CD4-positive, alpha-beta T cell treated with Interleukin-15 for 4 hours (primary cell): ENCODE measurements at regions not wholly inside any gene's neighbourhood (a gene's known extent, or its start where the extent isn't known, plus 50 kb on each side); places are given as distances from the start of the nearest gene placed in this dataset.
"Not testable (repeated sequence)": the region's sequence is repeated elsewhere in the genome, so short reads cannot be mapped to it uniquely, and the experiment has no call there.

ENCODE experiments used
- DNase-seq: peaks from one replicate; pipeline ENCODE4 v3.0.0-alpha.2; 2020; ENCODE audit warnings: low spot score

GRCh38 chr3:178203650-178204049 lies 332.6 kb upstream of the KCNMB2 start:
- no peak for DNase-seq

- DNase-seq: no peak
Observed at GRCh38 chr3:178205740-178206139, 330.5 kb upstream of the KCNMB2 start.

DNA sequence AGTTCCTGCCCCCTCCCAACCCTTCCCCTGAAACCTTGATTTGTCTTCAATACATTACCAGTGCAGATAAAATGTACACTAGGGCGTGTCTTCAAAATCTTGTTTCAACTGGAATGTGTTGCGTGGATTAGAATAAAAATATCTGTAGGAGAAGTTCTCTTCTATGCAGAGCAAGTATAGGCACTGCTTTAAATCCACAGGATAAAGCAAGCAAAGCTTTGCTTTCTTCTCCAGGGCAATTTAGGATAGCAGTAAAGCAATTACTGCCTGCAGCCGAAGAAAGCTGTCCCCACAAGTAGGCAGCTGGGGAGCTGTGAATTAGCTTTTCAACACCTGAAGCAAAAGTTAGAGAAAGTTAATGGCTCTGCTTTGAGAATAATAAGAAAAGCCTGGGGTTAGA lies 329.7 kb upstream of the KCNMB2 start:
- DNase-seq: no peak

- DNase-seq: not testable (repeated sequence)
Observed at GRCh38 chr3:178207161-178207560, 329.1 kb upstream of the KCNMB2 start.

DNA sequence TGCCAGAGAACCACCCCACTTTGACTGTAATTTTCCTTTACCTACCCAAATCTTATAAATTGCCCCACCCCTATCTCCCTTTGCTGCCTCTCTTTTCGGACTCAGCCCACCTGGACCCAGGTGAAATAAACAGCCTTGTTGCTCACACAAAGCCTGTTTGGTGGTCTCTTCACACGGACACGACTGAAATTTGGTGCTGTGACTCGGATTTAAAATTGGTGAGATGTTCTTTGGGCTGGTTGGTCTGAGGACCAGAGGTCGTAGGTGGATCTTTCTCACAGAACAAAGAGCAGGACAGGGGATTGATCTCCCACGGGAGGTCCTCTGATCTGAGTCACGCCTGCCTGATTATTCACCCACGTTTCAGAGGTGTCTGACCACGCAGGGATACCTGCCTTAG lies 328.6 kb upstream of the KCNMB2 start:
- not testable (repeated sequence) for DNase-seq

DNA sequence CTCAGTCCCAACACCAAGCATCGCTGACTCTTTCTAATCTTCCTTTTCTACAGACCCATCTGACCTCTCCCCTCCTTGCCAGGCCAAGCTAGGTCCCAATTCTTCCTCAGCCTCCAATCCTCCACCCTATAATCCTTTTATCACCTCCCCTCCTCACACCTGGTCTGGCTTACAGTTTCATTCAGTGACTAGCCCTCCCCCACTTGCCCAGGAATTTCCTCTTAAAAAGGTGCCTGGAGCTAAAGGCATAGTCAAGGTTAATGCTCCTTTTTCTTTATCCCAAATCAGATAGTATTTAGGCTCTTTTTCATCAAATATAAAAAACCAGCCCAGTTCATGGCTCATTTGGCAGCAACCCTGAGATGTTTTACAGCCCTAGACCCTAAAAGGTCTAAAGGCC lies 327.1 kb upstream of the KCNMB2 start:
- DNase-seq: not testable (repeated sequence)

- not testable (repeated sequence) for DNase-seq
Observed at GRCh38 chr3:178209618-178210017, 326.6 kb upstream of the KCNMB2 start.

- DNase-seq: not testable (repeated sequence)
Observed at GRCh38 chr3:178211086-178211485, 325.1 kb upstream of the KCNMB2 start.

- DNase-seq: no peak
Observed at GRCh38 chr3:178217479-178217878, 318.8 kb upstream of the KCNMB2 start.

GRCh38 chr3:178218231-178218630 lies 318.0 kb upstream of the KCNMB2 start:
- no peak for DNase-seq

DNA sequence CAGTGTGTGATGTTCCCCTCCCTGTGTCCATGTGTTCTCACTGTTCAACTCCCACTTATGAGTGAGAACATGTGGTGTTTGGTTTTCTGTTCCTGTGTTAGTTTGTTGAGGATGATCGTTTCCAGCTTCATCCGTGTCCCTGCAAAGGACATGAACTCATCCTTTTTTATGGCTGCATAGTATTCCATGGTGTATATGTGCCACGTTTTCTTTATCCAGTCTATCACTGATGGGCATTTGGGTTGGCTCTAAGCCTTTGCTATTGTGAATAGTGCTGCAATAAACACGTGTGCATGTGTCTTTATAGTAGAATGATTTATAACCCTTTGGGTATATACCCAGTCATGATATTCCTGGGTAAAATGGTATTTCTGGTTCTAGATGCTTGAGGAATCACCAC lies 316.6 kb upstream of the KCNMB2 start:
- DNase-seq: not testable (repeated sequence)

DNA sequence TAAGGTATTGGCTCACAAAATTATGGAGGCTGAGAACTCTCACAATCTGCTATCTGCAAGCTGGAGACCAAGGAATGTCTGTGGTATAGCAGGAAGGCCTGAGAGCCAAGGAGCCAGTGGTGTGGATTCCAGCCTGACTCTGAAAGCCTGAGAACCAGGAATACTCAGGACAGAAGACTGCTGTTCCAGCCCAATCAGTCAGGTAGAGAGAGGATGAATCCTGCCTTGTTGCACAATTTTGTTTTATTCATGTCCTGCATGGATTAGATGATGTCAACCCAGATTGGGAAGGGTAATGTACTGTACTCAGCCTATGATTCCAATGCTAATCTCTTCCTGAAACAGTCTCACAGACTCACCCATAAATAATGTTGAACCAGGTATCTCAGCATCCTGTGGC lies 312.4 kb upstream of the KCNMB2 start:
- no peak for DNase-seq

DNA sequence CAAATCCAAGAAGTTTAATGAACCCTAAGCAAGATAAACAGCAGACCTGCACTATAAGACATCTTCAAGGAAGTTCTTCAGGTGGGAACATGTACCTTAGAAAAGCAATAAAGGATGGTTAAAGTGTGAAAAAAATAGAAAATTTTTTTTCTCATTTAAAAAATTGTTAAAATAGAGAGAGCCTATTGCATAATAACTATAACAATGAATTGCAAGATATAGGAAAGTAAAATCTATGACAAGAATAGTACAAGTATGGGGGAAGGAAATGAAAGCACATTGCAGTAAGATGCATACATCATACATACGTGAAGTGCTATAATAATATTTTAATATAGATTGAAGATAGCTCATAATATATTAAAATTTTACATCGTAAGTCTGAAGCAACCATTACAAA lies 310.1 kb upstream of the KCNMB2 start:
- no peak for DNase-seq

GRCh38 chr3:178231645-178232044 lies 304.6 kb upstream of the KCNMB2 start:
- DNase-seq: no peak

GRCh38 chr3:178233371-178234071 lies 302.7 kb upstream of the KCNMB2 start:
- DNase-seq: no peak

- DNase-seq: no peak
Observed at GRCh38 chr3:178236555-178237277, 299.5 kb upstream of the KCNMB2 start.

GRCh38 chr3:178238179-178238578 lies 298.1 kb upstream of the KCNMB2 start:
- DNase-seq: no peak

DNA sequence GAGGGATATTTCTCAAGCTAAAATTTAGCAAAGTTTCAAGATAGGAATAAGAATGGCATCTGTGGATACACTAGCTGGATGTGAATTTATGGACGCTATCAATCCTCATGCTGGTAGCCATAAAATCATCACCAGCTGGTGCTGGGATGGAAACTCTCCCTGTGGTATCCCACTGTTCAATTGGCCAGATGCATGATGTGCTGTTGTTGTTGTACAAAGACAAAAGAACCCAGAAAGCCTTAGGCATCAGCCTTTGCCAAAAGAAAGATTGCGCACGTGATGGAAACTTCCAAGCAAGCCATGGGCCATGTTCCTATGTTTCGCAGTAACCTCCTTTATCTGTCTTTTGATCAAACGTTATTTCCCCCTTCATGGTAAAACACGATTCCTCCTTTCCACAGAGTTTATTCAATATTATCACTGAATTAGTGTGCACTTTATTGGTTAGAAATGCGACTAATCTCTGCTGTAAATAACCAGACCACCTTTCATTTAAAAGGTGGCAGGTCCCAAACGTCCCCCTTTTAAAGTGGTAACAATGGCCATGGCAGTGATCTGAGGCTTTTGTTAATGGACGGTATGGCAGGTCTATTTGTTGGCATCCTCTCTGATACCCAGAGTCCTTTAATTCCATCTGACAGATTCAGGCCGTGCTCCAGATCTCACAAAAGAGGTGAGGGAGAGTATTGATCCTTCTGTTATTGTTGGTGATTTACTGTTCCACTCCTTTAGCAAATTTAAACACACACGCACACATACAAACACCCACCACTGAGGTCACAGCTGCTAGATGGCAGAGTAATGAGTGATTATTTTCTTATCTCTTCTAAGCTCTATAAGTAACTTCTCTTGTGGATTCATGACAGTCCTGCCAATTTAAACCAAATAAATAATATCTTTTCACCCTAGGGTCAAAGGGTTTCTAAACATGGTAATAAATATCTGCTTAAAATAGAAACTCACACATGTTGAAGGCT lies 291.2 kb upstream of the KCNMB2 start:
- no peak for DNase-seq

DNA sequence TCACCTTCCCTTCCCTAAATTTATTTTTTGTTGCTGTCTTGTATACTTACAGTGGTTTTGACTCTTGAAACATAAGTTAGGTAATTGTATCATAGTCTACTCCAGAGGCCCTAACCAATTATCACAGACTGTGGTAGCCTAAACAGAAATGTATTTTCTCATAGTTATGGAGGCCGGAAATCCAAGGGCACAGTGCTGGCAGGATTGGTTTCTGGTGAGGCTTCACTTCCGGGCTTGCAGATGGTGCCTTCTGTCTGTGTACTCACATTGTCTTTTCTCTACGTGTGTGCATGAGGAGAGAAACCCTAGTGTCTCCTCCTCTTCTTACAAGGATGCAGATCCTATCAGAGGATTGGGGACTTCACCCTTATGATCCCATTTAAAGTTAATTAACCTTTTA lies 290.2 kb upstream of the KCNMB2 start:
- DNase-seq: no peak

DNA sequence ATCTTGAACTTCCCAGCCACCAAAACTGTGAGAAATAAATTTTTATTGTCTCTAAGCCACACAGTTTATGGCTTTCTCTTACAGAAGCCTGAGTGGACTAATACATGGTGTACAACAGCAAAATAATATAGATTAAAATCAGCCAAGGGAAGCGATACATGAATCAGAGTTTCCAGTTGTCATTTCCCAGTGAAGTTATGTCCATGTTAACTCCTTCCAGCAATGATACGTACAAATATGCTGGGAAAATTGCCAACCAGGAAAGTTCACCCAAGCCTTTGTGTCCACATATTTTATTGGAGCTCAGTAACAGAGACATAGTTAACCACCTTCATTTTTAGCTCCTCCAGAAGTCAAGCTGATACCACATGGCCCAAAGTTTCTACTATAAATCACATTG lies 280.9 kb upstream of the KCNMB2 start:
- DNase-seq: no peak

DNA sequence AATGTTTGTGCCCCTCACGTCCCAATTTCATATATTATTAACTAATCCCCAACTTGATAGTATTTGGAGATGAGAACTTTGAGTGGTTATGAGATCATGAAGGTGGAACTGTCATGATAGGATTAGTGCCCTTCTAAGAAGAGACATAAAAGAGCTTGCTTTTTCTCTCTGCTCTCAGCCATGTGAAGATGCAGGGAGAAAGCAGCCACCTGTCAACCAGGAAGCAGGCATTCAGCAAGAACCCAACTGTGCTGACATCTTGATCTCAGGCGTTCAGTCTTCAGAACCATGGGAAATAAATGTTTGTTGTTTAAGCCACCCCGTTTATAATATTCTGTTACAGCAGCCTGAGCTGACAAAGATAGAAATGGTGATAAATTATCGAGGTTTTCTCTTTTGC lies 278.7 kb upstream of the KCNMB2 start:
- no peak for DNase-seq

- DNase-seq: no peak
Observed at GRCh38 chr3:178258121-178258520, 278.1 kb upstream of the KCNMB2 start.

DNA sequence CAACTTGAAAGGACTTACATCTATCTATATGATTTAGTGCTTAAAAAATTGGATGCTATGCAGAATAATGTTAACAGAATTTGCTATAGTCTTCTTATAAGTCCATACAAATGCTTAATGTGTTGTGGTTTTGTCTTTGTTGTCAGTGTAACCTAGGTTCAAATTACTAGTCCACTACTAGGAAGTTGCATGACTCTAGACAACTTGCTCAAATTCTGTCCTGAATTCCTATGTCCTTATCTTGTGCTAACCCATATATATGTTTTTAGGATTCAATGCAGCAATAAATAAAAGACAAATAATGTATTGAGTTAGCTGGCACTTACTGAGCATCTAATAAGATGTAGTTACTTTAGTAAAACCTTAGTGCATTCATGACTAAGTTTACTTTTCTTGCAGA lies 276.5 kb upstream of the KCNMB2 start:
- no peak for DNase-seq
